ENCODE measurements at regions not wholly inside any gene's neighbourhood (a gene's known extent, or its start where the extent isn't known, plus 50 kb on each side); places are given as distances from the start of the nearest gene placed in this dataset.

- intact Hi-C loops (cut with micrococcal nuclease) = no loop called here
- BruUV-seq (replicated peaks) = no TSS peak
- POLR2A ChIA-PET = no interaction called here
- no peaks in the 10 kb centered on the region for H3K27me3 ChIP-seq (ENCODE audit: insufficient read depth, low read length)
- RAD21 ChIA-PET (ENCODE audit: low non-redundant PET in 1 of 2, low total read pairs in 2 of 2, uncharacterized antibody in 2 of 2, unreplicated experiment in 2 of 2) = no interaction called here
- H3K36me3 ChIP-seq (ENCODE audit: control insufficient read depth in 1 of 2, insufficient read depth in 2 of 2, low read length in 2 of 2) = no peaks in the 10 kb centered on the region
- DNase-seq (ENCODE audit: low read depth, low spot score) (no peak), ATAC-seq (no peak)
- H3K27ac ChIP-seq (ENCODE audit: low read depth, low read length) = no peak overlapping the region
- no peaks in the 10 kb centered on the region for H3K79me2 ChIP-seq (ENCODE audit: insufficient read depth, low read length)
- H3K9me2 ChIP-seq (ENCODE audit: insufficient read depth) = no peaks in the 10 kb centered on the region
- CTCF ChIA-PET = no interaction called here
- no peaks in the 10 kb centered on the region for H4K20me1 ChIP-seq (ENCODE audit: insufficient read depth)
- H2AFZ ChIP-seq (ENCODE audit: low read depth, low read length, poor library complexity, severe bottlenecking) = no peak overlapping the region
- no peak overlapping the region for H3K4me2 ChIP-seq (ENCODE audit: low read length)
- no peak overlapping the region for H3K9ac ChIP-seq (ENCODE audit: low read length)
- no peak for TF ChIP-seq MAX (IDR thresholded peaks at IDR 0.05)
- TF ChIP-seq CEBPB (IDR thresholded peaks at IDR 0.05; ENCODE audit: low read depth) = no peak
- TF ChIP-seq SIN3A (IDR thresholded peaks at IDR 0.05; ENCODE audit: low read depth) = no peak
- TF ChIP-seq ELF1 (IDR thresholded peaks at IDR 0.05; ENCODE audit: borderline replicate concordance, low read depth) = no peak
- peaks cover 15 to 36% of the 10 kb centered on the region in 2 experiments; a peak in 2 of 4 replicates for H3K9me3 ChIP-seq (ENCODE audit: control insufficient read depth in 1 of 2, insufficient read depth in 1 of 2, low read depth in 1 of 2, low read length in 2 of 2)
- H3K4me3 ChIP-seq (replicated peaks in 1 of 2; ENCODE audit: low read depth in 1 of 2, low read length in 2 of 2) = no peak overlapping the region
- H3K4me1 ChIP-seq (ENCODE audit: control insufficient read depth in 1 of 2, insufficient read depth in 2 of 2, low read length in 2 of 2) = no peaks in the 10 kb centered on the region
These were observed 96.2 kb upstream of the SEMA6D start for GRCh38 chr15:47620960-47621681.

- H3K36me3 ChIP-seq (ENCODE audit: control insufficient read depth in 1 of 2, insufficient read depth in 2 of 2, low read length in 2 of 2) = no peaks in the 10 kb centered on the region
- no peaks in the 10 kb centered on the region for H3K27me3 ChIP-seq (ENCODE audit: insufficient read depth, low read length)
- intact Hi-C loops (cut with micrococcal nuclease) = no loop called here
- H3K27ac ChIP-seq (ENCODE audit: low read depth, low read length) = no peak overlapping the region
- BruUV-seq (replicated peaks) = no TSS peak
- H3K4me3 ChIP-seq (replicated peaks in 1 of 2; ENCODE audit: low read depth in 1 of 2, low read length in 2 of 2) = no peak overlapping the region
- ATAC-seq = no peak
- H3K9me2 ChIP-seq (ENCODE audit: insufficient read depth) = no peaks in the 10 kb centered on the region
- no peaks in the 10 kb centered on the region for H4K20me1 ChIP-seq (ENCODE audit: insufficient read depth)
- H3K4me2 ChIP-seq (ENCODE audit: low read length) = no peak overlapping the region
- peaks cover 13 to 33% of the 10 kb centered on the region in 2 experiments; a peak in 3 of 4 replicates for H3K9me3 ChIP-seq (ENCODE audit: control insufficient read depth in 1 of 2, insufficient read depth in 1 of 2, low read depth in 1 of 2, low read length in 2 of 2)
- no peaks in the 10 kb centered on the region for H3K4me1 ChIP-seq (ENCODE audit: control insufficient read depth in 1 of 2, insufficient read depth in 2 of 2, low read length in 2 of 2)
- no peaks in the 10 kb centered on the region for H3K79me2 ChIP-seq (ENCODE audit: insufficient read depth, low read length)
- TF ChIP-seq SP1 (IDR thresholded peaks at IDR 0.05; ENCODE audit: low read depth) (no peak), FOSL1 (IDR thresholded peaks at IDR 0.05; ENCODE audit: low read depth) (no peak)
- H3K9ac ChIP-seq (ENCODE audit: low read length) = no peak overlapping the region
- RAD21 ChIA-PET (ENCODE audit: low non-redundant PET in 1 of 2, low total read pairs in 2 of 2, uncharacterized antibody in 2 of 2, unreplicated experiment in 2 of 2) = no interaction called here
- no peak for DNase-seq (ENCODE audit: low read depth, low spot score)
- POLR2A ChIA-PET = no interaction called here
- no peak overlapping the region for H2AFZ ChIP-seq (ENCODE audit: low read depth, low read length, poor library complexity, severe bottlenecking)
- CTCF ChIA-PET = no interaction called here
These were observed 95.2 kb upstream of the SEMA6D start for GRCh38 chr15:47622055-47622454.

Measured in HCT116 (cell line).